HFFc6 (cell line): ENCODE measurements at regions not wholly inside any gene's neighbourhood (a gene's known extent, or its start where the extent isn't known, plus 50 kb on each side); places are given as distances from the start of the nearest gene placed in this dataset.

Experiments used
- DNase-seq: peaks from one replicate; pipeline ENCODE4 v3.0.0-alpha.2; 2018
- H3K27ac Mint-ChIP-seq: 2 replicates; pipeline ENCODE4 v1.8.0; 2020; ENCODE audit warnings: mild to moderate bottlenecking, mixed read lengths
- H3K27me3 Mint-ChIP-seq: 2 replicates; pipeline ENCODE4 v1.8.0; 2021; ENCODE audit warnings: mild to moderate bottlenecking, moderate library complexity, mixed read lengths; ENCODE audit not compliant: insufficient read depth
- H3K36me3 Mint-ChIP-seq: 2 replicates; pipeline ENCODE4 v1.8.0; 2021; ENCODE audit warnings: low read depth, mixed read lengths
- H3K4me1 Mint-ChIP-seq: 2 replicates; pipeline ENCODE4 v1.8.0; 2020; ENCODE audit warnings: low read depth, mixed read lengths
- H3K4me3 Mint-ChIP-seq: 2 replicates; pipeline ENCODE4 v1.8.0; 2020; ENCODE audit warnings: mild to moderate bottlenecking, moderate library complexity, mixed read lengths
- H3K9me3 Mint-ChIP-seq: 2 replicates; pipeline ENCODE4 v1.8.0; 2020; ENCODE audit warnings: mild to moderate bottlenecking, mixed read lengths
- CTCF ChIP-seq: fragments of 200-600 bp; sonication (generic); IDR thresholded peaks from 2 replicates; pipeline ENCODE4 v1.5.0; 2021; ENCODE audit warnings: antibody characterized with exemption, mild to moderate bottlenecking

DNA sequence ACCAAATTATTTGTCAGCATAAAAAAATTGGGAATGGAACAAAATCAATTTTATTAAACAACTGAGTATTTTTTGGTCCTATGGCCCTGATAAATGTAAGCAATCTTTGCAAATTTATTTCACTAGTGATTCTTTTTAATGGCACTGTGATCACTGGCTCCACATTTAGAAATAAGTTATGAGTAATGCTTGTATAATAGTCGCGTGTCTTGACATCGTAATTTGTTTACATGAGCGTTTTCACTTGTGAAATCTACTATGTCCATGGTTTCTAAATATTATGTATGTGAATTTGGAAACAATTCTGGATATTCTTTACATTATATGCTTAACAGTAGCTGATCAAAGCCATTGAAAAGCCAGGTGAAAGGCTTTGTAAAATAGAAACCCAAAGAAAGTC, 817.5 kb downstream of the EFNA5 start:
- Mint-ChIP-seq H3K9me3 (peaks cover 17% of the 10 kb centered on the region), H3K27me3 (no peaks in the 10 kb centered on the region), H3K4me3 (no peak overlapping the region), H3K4me1 (no peaks in the 10 kb centered on the region), H3K27ac (no peak overlapping the region), H3K36me3 (no peaks in the 10 kb centered on the region)
- no peak for DNase-seq
- TF ChIP-seq CTCF, result no peak

DNA sequence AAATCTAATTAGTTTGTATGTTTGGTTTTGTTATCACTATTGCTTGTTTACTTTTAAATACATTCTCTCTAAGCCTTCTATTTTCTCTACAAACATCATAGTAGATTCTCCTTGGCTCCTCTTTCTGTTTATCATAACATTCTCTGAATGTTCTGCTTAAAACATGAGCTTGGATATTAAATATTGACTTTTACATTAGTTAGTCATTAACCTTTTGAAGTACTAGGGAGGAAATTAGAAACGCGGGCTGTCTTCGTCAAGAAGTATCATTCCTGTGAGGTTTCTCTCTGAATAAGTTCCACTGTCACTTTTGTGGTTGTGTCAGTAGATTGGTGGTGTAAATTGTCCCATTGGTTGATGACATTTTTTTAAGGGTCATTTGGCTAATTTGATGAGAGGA, 821.5 kb downstream of the EFNA5 start:
- Mint-ChIP-seq H3K9me3 (peaks cover 11% of the 10 kb centered on the region), H3K4me3 (no peak overlapping the region), H3K27me3 (no peaks in the 10 kb centered on the region), H3K4me1 (no peaks in the 10 kb centered on the region), H3K36me3 (no peaks in the 10 kb centered on the region), H3K27ac (no peak overlapping the region)
- no peak for TF ChIP-seq CTCF
- no peak for DNase-seq

- no peak for TF ChIP-seq CTCF
- Mint-ChIP-seq H3K9me3 (peaks cover 47% of the 10 kb centered on the region), H3K27me3 (no peaks in the 10 kb centered on the region; the same call in 1 of the 2 replicates), H3K4me1 (no peaks in the 10 kb centered on the region), H3K27ac (no peak overlapping the region), H3K36me3 (no peaks in the 10 kb centered on the region), H3K4me3 (no peak overlapping the region)
- DNase-seq, result no peak
Observed at GRCh38 chr5:106843812-106844416, 826.8 kb downstream of the EFNA5 start.

- no peaks in the 10 kb centered on the region for H3K27me3 Mint-ChIP-seq
- no peak overlapping the region for H3K4me3 Mint-ChIP-seq
- H3K9me3 Mint-ChIP-seq, result peaks cover 29% of the 10 kb centered on the region
- no peaks in the 10 kb centered on the region for H3K4me1 Mint-ChIP-seq
- no peak for TF ChIP-seq CTCF
- no peaks in the 10 kb centered on the region for H3K36me3 Mint-ChIP-seq
- H3K27ac Mint-ChIP-seq, result no peak overlapping the region
- no peak for DNase-seq
Observed at GRCh38 chr5:106833517-106833916, 837.2 kb downstream of the EFNA5 start.

DNA sequence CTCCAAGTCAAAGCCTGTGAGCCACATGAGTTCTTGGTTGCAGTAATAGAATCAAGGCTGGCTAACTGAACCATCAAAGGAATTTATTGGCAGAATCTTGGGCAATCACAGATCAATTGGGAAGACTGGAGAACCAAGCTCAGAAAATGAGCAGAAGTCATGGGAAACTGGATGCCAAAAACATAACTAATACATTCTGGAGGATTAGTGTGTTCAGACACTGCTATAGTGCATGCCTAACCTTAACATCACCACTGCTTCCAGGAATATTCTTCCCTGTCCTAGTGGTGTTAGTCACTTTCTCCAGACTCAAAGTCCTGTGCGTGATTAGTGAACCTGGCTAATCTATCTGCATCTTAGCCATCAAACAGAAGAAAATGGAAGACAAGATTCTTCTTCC, 843.7 kb downstream of the EFNA5 start:
- DNase-seq, result no peak
- no peaks in the 10 kb centered on the region for H3K36me3 Mint-ChIP-seq
- no peak overlapping the region for H3K4me3 Mint-ChIP-seq
- H3K27ac Mint-ChIP-seq, result no peak overlapping the region
- H3K4me1 Mint-ChIP-seq, result no peaks in the 10 kb centered on the region
- no peaks in the 10 kb centered on the region for H3K27me3 Mint-ChIP-seq
- peaks cover 21% of the 10 kb centered on the region for H3K9me3 Mint-ChIP-seq
- no peak for TF ChIP-seq CTCF

- no peaks in the 10 kb centered on the region for H3K36me3 Mint-ChIP-seq
- no peak overlapping the region for H3K27ac Mint-ChIP-seq
- no peaks in the 10 kb centered on the region for H3K4me1 Mint-ChIP-seq
- DNase-seq, result no peak
- peaks cover 15% of the 10 kb centered on the region for H3K9me3 Mint-ChIP-seq
- no peak for TF ChIP-seq CTCF
- H3K27me3 Mint-ChIP-seq, result no peaks in the 10 kb centered on the region
- H3K4me3 Mint-ChIP-seq, result no peak overlapping the region
Observed at GRCh38 chr5:106825374-106825773, 845.4 kb downstream of the EFNA5 start.
